Smooth muscle cell (in vitro differentiated cells): ENCODE measurements at regions not wholly inside any gene's neighbourhood (a gene's known extent, or its start where the extent isn't known, plus 50 kb on each side); places are given as distances from the start of the nearest gene placed in this dataset.
"Not testable (repeated sequence)": the region's sequence is repeated elsewhere in the genome, so short reads cannot be mapped to it uniquely, and the experiment has no call there.

Source experiments
- DNase-seq: peaks from one replicate; lab custom pipeline; 2025; ENCODE audit not compliant: unreplicated experiment; lab: John Stamatoyannopoulos, UW
- H2AFZ ChIP-seq: fragments of 200-600 bp; sonication (generic); 2 replicates; pipeline ENCODE4 v1.6.0; 2016; ENCODE audit warnings: antibody characterized with exemption, low read depth, mild to moderate bottlenecking
- H3F3A ChIP-seq: fragments of 200-600 bp; sonication (generic); 2 replicates; pipeline ENCODE4 v1.6.0; 2017; ENCODE audit warnings: antibody characterized with exemption, low read depth
- H3K27ac ChIP-seq: fragments of 200-600 bp; sonication (generic); 2 replicates; pipeline ENCODE4 v1.5.1; 2016; ENCODE audit warnings: low read depth, mild to moderate bottlenecking
- H3K27me3 ChIP-seq: fragments of 200-600 bp; sonication (generic); 2 replicates; pipeline ENCODE4 v1.6.1; 2016; ENCODE audit warnings: low read depth, mild to moderate bottlenecking
- H3K36me3 ChIP-seq: fragments of 200-600 bp; sonication (generic); 2 replicates; pipeline ENCODE4 v1.5.1; 2016; ENCODE audit warnings: low read depth
- H3K4me1 ChIP-seq: fragments of 200-600 bp; sonication (generic); 2 replicates; pipeline ENCODE4 v1.5.1; 2016; ENCODE audit warnings: low read depth
- H3K4me2 ChIP-seq: fragments of 200-600 bp; sonication (generic); 2 replicates; pipeline ENCODE4 v1.6.0; 2016; ENCODE audit warnings: mild to moderate bottlenecking
- H3K4me3 ChIP-seq: fragments of 200-600 bp; sonication (generic); 2 replicates; pipeline ENCODE4 v1.5.1; 2016; ENCODE audit warnings: mild to moderate bottlenecking
- H3K79me2 ChIP-seq: fragments of 200-600 bp; sonication (generic); 2 replicates; pipeline ENCODE4 v1.6.0; 2016; ENCODE audit warnings: low read depth, mild to moderate bottlenecking
- H3K9ac ChIP-seq: fragments of 200-600 bp; sonication (generic); 2 replicates; pipeline ENCODE4 v1.6.0; 2016; ENCODE audit warnings: low read depth
- H3K9me3 ChIP-seq: fragments of 200-600 bp; sonication (generic); replicated peaks from 2 replicates; pipeline ENCODE4 v1.5.1; 2016; ENCODE audit warnings: low read depth
- H4K20me1 ChIP-seq: fragments of 200-600 bp; sonication (generic); 2 replicates; pipeline ENCODE4 v1.6.0; 2016; ENCODE audit warnings: low read depth
- CTCF ChIP-seq: fragments of 200-600 bp; sonication (generic); IDR thresholded peaks from 2 replicates; pipeline ENCODE4 v1.5.1; 2017; ENCODE audit warnings: borderline replicate concordance, mild to moderate bottlenecking, antibody characterized with exemption; ENCODE audit not compliant: insufficient read depth, poor library complexity, severe bottlenecking
- WGBS: methylation state at CpG from one replicate; pipeline ENCODE4 v1.1.7; 2016; ENCODE audit warnings: low lambda C conversion rate; 5-methylcytosine and 5-hydroxymethylcytosine counted together

GRCh38 chr4:45241976-45242375, 515.6 kb upstream of the GNPDA2 start:
- no peak overlapping the region for H3K9ac ChIP-seq
- H3K27ac ChIP-seq = no peak overlapping the region
- H3K27me3 ChIP-seq = no peaks in the 10 kb centered on the region
- no peak overlapping the region for H3K4me3 ChIP-seq
- H3K4me1 ChIP-seq = no peaks in the 10 kb centered on the region
- no peaks in the 10 kb centered on the region for H3K36me3 ChIP-seq
- no peaks in the 10 kb centered on the region for H4K20me1 ChIP-seq
- H2AFZ ChIP-seq = no peak overlapping the region
- H3K4me2 ChIP-seq = no peak overlapping the region
- no peak for DNase-seq
- no peaks in the 10 kb centered on the region for H3K9me3 ChIP-seq
- no peaks in the 10 kb centered on the region for H3F3A ChIP-seq
- no peak for TF ChIP-seq CTCF
- H3K79me2 ChIP-seq = no peaks in the 10 kb centered on the region

- Histone ChIP-seq H3K9ac (no peak overlapping the region), H3K4me3 (no peak overlapping the region), H3K27ac (no peak overlapping the region), H3K4me1 (no peaks in the 10 kb centered on the region), H3K4me2 (no peak overlapping the region), H4K20me1 (no peaks in the 10 kb centered on the region), H3K79me2 (no peaks in the 10 kb centered on the region), H2AFZ (no peak overlapping the region), H3F3A (no peaks in the 10 kb centered on the region), H3K27me3 (no peaks in the 10 kb centered on the region), H3K36me3 (no peaks in the 10 kb centered on the region), H3K9me3 (no peaks in the 10 kb centered on the region)
- DNase-seq = no peak
- WGBS = 85% methylated on average over 1 of the region's 1 CpG
- TF ChIP-seq CTCF = no peak
Observed at GRCh38 chr4:45229206-45229605, 502.9 kb upstream of the GNPDA2 start.

DNA sequence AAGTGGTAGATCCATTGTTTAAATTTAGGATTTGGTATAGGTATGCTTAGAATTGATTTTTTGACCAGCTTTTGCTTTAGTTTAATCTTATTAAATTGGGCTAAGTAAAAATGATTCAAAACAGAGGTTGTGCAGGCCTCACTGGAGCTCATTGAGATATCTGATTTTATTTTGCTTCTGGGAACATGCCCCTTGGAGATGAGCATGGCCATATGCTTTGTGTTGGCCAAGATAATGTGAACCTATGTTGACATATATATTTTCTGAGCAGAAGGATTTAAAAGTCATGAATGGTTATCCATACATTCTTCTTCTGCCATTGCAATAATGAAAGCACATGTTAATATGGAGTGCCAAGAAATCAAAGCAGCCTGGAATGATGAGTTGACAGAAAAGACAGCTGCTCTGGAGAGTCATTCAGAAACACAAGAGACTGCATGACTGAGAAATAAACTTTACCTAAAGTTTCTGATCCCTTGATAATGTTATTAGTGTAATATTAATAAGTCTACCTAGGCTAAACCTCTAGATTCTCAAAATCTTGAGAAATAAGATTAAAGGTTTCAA, 489.7 kb upstream of the GNPDA2 start:
- Histone ChIP-seq H2AFZ (no peak overlapping the region), H3K9ac (no peak overlapping the region)

GRCh38 chr4:45208476-45208875, 482.1 kb upstream of the GNPDA2 start:
- not testable (repeated sequence) for H4K20me1 ChIP-seq, H3K27me3 ChIP-seq, H3K4me1 ChIP-seq, H3K36me3 ChIP-seq, H3K9ac ChIP-seq, H3K4me3 ChIP-seq, H3K4me2 ChIP-seq, DNase-seq, H3K27ac ChIP-seq, H3F3A ChIP-seq, H3K9me3 ChIP-seq, H3K79me2 ChIP-seq, H2AFZ ChIP-seq
- WGBS = 95% methylated on average over 21 of the region's 21 CpGs

More for the DNA sequence above, 489.7 kb upstream of the GNPDA2 start:
- no peaks in the 10 kb centered on the region for H3K36me3 ChIP-seq
- no peak for TF ChIP-seq CTCF
- H3F3A ChIP-seq = no peaks in the 10 kb centered on the region
- no peaks in the 10 kb centered on the region for H3K9me3 ChIP-seq
- H3K4me1 ChIP-seq = no peaks in the 10 kb centered on the region
- DNase-seq = no peak
- no peaks in the 10 kb centered on the region for H3K27me3 ChIP-seq
- H4K20me1 ChIP-seq = no peaks in the 10 kb centered on the region
- no peaks in the 10 kb centered on the region for H3K79me2 ChIP-seq
- no peak overlapping the region for H3K4me2 ChIP-seq
- H3K27ac ChIP-seq = no peak overlapping the region
- H3K4me3 ChIP-seq = no peak overlapping the region

DNA sequence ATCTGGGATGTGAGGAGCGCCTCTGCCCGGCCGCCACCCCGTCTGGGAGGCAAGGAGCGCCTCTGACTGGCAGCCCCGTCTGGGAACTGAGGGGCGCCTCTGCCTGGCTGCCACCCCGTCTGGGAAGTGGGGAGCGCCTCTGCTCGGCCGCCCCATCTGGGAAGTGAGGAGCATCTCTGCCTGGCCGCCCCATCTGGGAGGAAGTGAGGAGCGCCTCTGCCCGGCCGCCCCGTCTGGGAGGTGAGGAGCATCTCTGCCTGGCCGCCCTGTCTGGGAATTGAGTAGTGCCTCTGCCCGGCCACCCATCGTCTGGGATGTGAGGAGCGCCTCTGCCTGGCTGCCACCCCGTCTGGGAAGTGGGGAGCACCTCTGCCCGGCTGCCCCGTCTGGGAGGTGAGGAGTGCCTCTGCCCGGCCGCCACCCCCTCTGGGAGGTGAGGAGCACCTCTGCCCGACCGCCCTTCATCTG, 481.5 kb upstream of the GNPDA2 start:
- DNase-seq, H2AFZ ChIP-seq: not testable (repeated sequence)

DNA sequence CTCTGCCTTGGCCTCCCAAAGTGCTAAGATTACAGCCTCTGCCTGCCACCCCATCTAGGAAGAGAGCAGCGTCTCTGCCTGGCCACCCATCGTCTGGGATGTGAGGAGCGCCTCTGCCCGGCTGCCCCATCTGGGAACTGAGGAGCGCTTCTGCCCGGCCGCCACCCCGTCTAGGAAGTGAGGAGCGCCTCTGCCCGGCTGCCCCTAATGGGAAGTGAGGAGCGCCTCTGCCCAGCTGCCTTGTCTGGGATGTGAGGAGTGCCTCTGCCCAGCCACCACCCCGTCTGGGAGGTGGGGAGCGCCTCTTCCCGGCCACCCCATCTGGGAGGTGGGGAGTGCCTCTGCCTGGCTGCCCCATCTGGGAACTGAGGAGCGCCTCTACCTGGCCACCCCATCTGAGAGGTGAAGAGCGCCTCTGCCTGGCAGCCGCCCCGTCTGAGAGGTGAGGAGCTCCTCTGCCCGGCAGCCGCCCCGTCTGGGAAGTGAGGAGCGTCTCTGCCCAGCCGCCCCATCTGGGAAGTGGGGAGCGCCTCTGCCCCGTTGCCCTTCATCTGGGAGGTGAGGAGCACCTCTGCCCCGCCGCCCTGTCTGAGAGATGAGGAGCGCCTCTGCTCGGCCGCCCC, 481.0 kb upstream of the GNPDA2 start:
- not testable (repeated sequence) for H4K20me1 ChIP-seq, H3K79me2 ChIP-seq, H3K4me1 ChIP-seq, H3K36me3 ChIP-seq, H3K4me2 ChIP-seq, DNase-seq, H3K4me3 ChIP-seq, H3K27me3 ChIP-seq, H2AFZ ChIP-seq, H3K9ac ChIP-seq, H3K27ac ChIP-seq, H3K9me3 ChIP-seq, H3F3A ChIP-seq
- 94% methylated on average over 30 of the region's 30 CpGs for WGBS

More for the DNA sequence above, 481.5 kb upstream of the GNPDA2 start:
- not testable (repeated sequence) for H3K9me3 ChIP-seq, H3F3A ChIP-seq, H3K27me3 ChIP-seq, H3K9ac ChIP-seq, H3K36me3 ChIP-seq, H3K27ac ChIP-seq, H3K4me3 ChIP-seq, H3K4me2 ChIP-seq, H3K79me2 ChIP-seq, H3K4me1 ChIP-seq, H4K20me1 ChIP-seq
- WGBS = 98% methylated on average over 26 of the region's 27 CpGs
